Nephron (organoid): ENCODE measurements at regions not wholly inside any gene's neighbourhood (a gene's known extent, or its start where the extent isn't known, plus 50 kb on each side); places are given as distances from the start of the nearest gene placed in this dataset.

Experiments used
- H3K27ac Mint-ChIP-seq, 3 experiments: 2 replicates each; pipeline ENCODE4 v1.8.0; 2020; ENCODE audit warnings: mixed read lengths in 3 of 3, mild to moderate bottlenecking in 2 of 3, moderate library complexity in 1 of 3
- H3K27me3 Mint-ChIP-seq: 2 replicates; pipeline ENCODE4 v1.8.0; 2021; ENCODE audit warnings: low read depth, mild to moderate bottlenecking, moderate library complexity, mixed read lengths
- H3K36me3 Mint-ChIP-seq: 2 replicates; pipeline ENCODE4 v1.8.0; 2020; ENCODE audit warnings: low read depth, mixed read lengths
- H3K4me1 Mint-ChIP-seq: 2 replicates; pipeline ENCODE4 v1.8.0; 2020; ENCODE audit warnings: mixed read lengths
- H3K4me3 Mint-ChIP-seq, 3 experiments: 2 replicates each; pipeline ENCODE4 v1.8.0; 2020; ENCODE audit warnings: mild to moderate bottlenecking in 3 of 3, mixed read lengths in 3 of 3, moderate library complexity in 2 of 3
- H3K9me3 Mint-ChIP-seq: 2 replicates; pipeline ENCODE4 v1.8.0; 2020; ENCODE audit warnings: mixed read lengths
- TF ChIP-seq, protein P1 (sequence below), 3 experiments: fragments of 200-600 bp; sonication (generic); IDR thresholded peaks; one replicate each; pipeline ENCODE4 v1.5.0; 2021; ENCODE audit warnings: antibody characterized with exemption in 3 of 3; ENCODE audit not compliant: unreplicated experiment in 3 of 3

DNA sequence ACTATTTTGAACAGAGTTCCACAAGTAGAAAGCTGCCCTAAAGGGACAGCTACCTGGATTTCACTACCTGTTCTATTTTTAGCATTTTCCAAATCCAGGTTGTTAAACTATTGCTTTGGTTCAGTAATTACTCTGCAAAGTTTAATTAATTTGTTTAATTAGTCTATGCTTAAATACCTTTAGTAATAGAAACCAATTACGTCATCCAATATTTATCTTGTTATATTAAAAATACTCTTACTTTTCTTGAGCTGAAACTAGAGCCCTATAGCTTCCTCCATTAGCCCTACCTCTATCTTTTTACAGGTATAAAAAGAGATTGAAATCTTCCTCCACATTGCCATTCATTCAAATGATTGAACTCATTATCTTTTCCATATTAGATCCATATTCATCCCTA, 514.6 kb downstream of the DSC3 start:
- TF ChIP-seq, protein P1, sequence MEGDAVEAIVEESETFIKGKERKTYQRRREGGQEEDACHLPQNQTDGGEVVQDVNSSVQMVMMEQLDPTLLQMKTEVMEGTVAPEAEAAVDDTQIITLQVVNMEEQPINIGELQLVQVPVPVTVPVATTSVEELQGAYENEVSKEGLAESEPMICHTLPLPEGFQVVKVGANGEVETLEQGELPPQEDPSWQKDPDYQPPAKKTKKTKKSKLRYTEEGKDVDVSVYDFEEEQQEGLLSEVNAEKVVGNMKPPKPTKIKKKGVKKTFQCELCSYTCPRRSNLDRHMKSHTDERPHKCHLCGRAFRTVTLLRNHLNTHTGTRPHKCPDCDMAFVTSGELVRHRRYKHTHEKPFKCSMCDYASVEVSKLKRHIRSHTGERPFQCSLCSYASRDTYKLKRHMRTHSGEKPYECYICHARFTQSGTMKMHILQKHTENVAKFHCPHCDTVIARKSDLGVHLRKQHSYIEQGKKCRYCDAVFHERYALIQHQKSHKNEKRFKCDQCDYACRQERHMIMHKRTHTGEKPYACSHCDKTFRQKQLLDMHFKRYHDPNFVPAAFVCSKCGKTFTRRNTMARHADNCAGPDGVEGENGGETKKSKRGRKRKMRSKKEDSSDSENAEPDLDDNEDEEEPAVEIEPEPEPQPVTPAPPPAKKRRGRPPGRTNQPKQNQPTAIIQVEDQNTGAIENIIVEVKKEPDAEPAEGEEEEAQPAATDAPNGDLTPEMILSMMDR (IDR thresholded peaks at IDR 0.05; ENCODE audit: unreplicated experiment in 3 of 3), result no peak
- H3K36me3 Mint-ChIP-seq, result no peaks in the 10 kb centered on the region
- H3K9me3 Mint-ChIP-seq, result no peaks in the 10 kb centered on the region
- no peak overlapping the region for H3K27ac Mint-ChIP-seq
- H3K4me3 Mint-ChIP-seq, result no peak overlapping the region
- no peaks in the 10 kb centered on the region for H3K27me3 Mint-ChIP-seq
- H3K4me1 Mint-ChIP-seq, result peaks cover 10% of the 10 kb centered on the region

DNA sequence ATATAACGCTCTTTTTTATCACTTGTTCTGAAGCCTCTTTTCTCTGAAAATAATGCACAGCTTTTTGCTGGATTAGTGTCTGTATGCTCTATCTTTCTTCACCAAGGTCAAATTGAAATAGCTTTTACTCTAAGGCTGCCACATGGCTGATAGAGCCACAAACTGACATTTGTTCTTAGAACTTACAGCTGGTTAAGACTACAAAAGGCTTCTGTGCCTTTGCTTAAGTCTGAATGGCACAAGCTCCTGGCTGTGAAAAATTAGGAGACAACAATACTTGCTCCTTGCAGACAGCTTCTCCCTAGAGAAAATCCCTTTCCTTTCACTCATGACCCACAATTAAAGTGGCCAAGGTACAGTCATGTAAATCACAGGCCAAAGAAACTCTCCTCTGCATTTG, 515.3 kb downstream of the DSC3 start:
- Mint-ChIP-seq H3K27me3 (no peaks in the 10 kb centered on the region), H3K36me3 (no peaks in the 10 kb centered on the region), H3K9me3 (no peaks in the 10 kb centered on the region), H3K4me3 (no peak overlapping the region), H3K4me1 (peaks cover 10% of the 10 kb centered on the region), H3K27ac (peak overlapping the region in 1 of 3 experiments; percentile 16)
- TF ChIP-seq, protein P1 (IDR thresholded peaks at IDR 0.05; ENCODE audit: unreplicated experiment in 3 of 3), result no peak

DNA sequence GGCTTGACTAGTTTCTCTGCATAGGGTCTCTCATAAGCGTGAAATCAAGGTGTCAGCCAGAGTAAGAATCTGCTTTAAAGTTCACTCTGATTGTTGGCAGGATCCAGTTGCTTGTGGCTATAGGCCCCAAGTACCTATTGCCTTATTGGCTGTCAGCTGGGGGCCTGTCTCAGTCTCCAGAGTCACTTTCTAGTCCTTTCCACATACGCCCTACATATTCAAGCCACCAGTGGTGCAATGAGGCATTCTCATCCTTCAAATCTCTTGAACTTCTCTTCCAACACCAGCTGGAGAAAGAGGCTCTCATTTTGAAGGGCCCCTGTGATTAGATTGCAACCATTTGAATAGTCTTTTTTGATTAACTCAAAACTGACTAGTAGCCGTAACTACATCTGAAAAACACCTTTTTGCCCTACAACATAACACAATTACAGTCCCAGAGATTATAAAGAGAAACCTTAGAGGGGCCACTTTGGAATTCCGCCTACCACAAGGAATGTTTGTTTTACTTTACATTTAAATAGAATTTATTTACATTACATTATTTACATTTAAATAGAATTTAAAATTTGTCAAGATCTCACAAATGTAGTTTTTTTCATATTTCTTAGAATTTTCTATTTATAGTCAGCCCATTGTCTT, 520.1 kb downstream of the DSC3 start:
- Mint-ChIP-seq H3K27me3 (no peaks in the 10 kb centered on the region), H3K9me3 (no peaks in the 10 kb centered on the region), H3K27ac (no peak overlapping the region), H3K4me1 (peaks cover 5% of the 10 kb centered on the region), H3K4me3 (no peak overlapping the region), H3K36me3 (no peaks in the 10 kb centered on the region)
- TF ChIP-seq, protein P1 (IDR thresholded peaks at IDR 0.05; ENCODE audit: unreplicated experiment in 3 of 3), result no peak

DNA sequence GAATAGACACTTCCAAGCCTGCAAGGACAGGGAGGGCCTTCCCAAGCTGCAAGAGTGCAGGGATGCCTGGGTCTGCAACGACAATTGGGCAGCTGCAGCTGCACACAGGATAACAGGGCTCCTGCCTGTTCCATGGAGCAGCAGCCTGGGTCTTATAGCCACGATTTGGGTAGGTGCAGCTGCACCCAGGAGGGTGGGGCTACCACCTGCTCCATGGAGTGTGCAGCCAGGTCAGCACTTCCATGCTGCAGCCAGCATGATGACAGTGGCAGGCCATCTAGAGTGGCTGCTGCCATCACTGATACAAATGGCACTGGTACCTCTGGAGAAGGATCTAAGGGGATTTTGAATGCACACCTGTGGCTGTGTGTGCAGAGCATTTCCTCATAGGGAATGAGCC, 528.5 kb downstream of the DSC3 start:
- Mint-ChIP-seq H3K27ac (no peak overlapping the region), H3K4me1 (no peaks in the 10 kb centered on the region), H3K9me3 (no peaks in the 10 kb centered on the region), H3K4me3 (no peak overlapping the region), H3K36me3 (no peaks in the 10 kb centered on the region), H3K27me3 (no peaks in the 10 kb centered on the region)
- TF ChIP-seq, protein P1 (IDR thresholded peaks at IDR 0.05; ENCODE audit: unreplicated experiment in 3 of 3), result no peak

DNA sequence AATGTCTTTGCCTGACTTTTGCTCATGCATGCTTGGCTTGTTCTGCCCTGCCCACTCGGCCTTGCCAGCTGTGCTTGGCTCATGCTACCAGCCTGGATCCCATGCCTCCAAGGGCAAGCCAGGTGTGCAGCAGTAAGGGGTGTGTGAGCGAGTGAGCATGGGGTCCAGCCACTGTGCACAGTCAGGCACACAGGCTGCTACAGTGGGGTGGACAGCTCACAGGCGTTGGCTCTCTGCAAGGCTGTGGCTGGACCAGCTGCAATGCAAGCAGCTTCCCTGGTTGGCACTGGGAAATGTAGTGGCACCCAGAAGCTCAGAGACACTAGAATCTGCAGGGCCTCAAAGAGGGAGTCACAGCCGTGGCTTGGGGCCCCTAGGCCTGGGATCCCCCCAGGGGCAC, 529.7 kb downstream of the DSC3 start:
- Mint-ChIP-seq H3K27ac (no peak overlapping the region), H3K27me3 (no peaks in the 10 kb centered on the region), H3K9me3 (no peaks in the 10 kb centered on the region), H3K36me3 (no peaks in the 10 kb centered on the region), H3K4me1 (no peaks in the 10 kb centered on the region), H3K4me3 (no peak overlapping the region)
- TF ChIP-seq, protein P1 (IDR thresholded peaks at IDR 0.05; ENCODE audit: unreplicated experiment in 3 of 3), result no peak

DNA sequence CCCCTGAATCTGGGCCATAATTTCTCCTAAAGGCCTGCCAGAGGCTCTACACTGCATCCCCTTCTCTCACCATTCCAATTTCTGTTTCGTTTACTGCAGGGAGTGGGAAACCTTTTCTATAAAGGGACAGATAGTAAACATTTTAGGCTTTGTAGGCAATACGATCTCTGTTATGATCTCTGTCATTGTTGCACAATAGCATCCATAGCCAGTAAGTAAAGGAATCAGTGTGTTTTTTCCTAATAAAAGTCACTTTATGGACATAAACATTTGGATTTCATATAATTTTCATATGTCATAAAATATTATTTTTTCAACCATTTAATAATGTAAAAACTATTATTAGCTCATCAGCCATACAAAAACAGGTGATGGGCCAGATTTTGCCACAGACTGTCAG, 531.7 kb downstream of the DSC3 start:
- Mint-ChIP-seq H3K27ac (no peak overlapping the region), H3K9me3 (no peaks in the 10 kb centered on the region), H3K4me3 (no peak overlapping the region), H3K27me3 (no peaks in the 10 kb centered on the region), H3K36me3 (no peaks in the 10 kb centered on the region), H3K4me1 (no peaks in the 10 kb centered on the region)
- TF ChIP-seq, protein P1 (IDR thresholded peaks at IDR 0.05; ENCODE audit: unreplicated experiment in 3 of 3), result no peak
